ENCODE measurements at regions not wholly inside any gene's neighbourhood (a gene's known extent, or its start where the extent isn't known, plus 50 kb on each side); places are given as distances from the start of the nearest gene placed in this dataset.
A peak's percentile ranks its signal among the peaks of the same experiment; 100 is the strongest.

- ATAC-seq (ENCODE audit: low read depth in 2 of 2) = no peak
- peaks cover 0 to 6% of the 10 kb centered on the region in 2 donors for H3K36me3 Mint-ChIP-seq
- no peak for DNase-seq
- no peak overlapping the region for H3K4me3 Mint-ChIP-seq
- H3K9me3 Mint-ChIP-seq = peaks cover 0 to 1% (median 0%) of the 10 kb centered on the region in 7 donors
- H3K4me1 Mint-ChIP-seq = peaks cover 13 to 17% (median 16%) of the 10 kb centered on the region in 3 donors
- no peaks in the 10 kb centered on the region for H3K27me3 Mint-ChIP-seq
- no peak overlapping the region for H3K27ac Mint-ChIP-seq
Observed at GRCh38 chr12:9392842-9393241, 184.6 kb upstream of the PZP start.

- Mint-ChIP-seq H3K4me1 (peaks cover 21 to 26% (median 23%) of the 10 kb centered on the region in 3 donors), H3K9me3 (peaks cover 0 to 1% (median 0%) of the 10 kb centered on the region in 7 donors), H3K36me3 (peaks cover 0 to 4% of the 10 kb centered on the region in 2 donors), H3K27me3 (no peaks in the 10 kb centered on the region), H3K27ac (peak overlapping the region in 1 of 6 donors; percentile 7), H3K4me3 (no peak overlapping the region)
- DNase-seq (no peak), ATAC-seq (ENCODE audit: low read depth in 2 of 2) (no peak)
Observed at GRCh38 chr12:9391815-9392214, 183.6 kb upstream of the PZP start.

GRCh38 chr12:9390761-9391160 is 182.6 kb upstream of the PZP start:
- Mint-ChIP-seq H3K27me3 (no peaks in the 10 kb centered on the region), H3K36me3 (no peaks in the 10 kb centered on the region), H3K4me3 (no peak overlapping the region), H3K27ac (no peak overlapping the region), H3K9me3 (peaks cover 0 to 1% (median 0%) of the 10 kb centered on the region in 7 donors), H3K4me1 (peaks cover 21 to 30% (median 23%) of the 10 kb centered on the region in 3 donors)
- no peak for DNase-seq
- ATAC-seq (ENCODE audit: low read depth in 2 of 2) = no peak

- Mint-ChIP-seq H3K27me3 (no peaks in the 10 kb centered on the region), H3K4me1 (peaks cover 21 to 30% (median 23%) of the 10 kb centered on the region in 3 donors), H3K4me3 (no peak overlapping the region), H3K36me3 (no peaks in the 10 kb centered on the region), H3K9me3 (peaks cover 0 to 1% (median 0%) of the 10 kb centered on the region in 7 donors), H3K27ac (no peak overlapping the region)
- ATAC-seq (ENCODE audit: low read depth in 2 of 2) = no peak
- DNase-seq = no peak
Observed at GRCh38 chr12:9389796-9390195, 181.6 kb upstream of the PZP start.

- peaks cover 0 to 1% (median 0%) of the 10 kb centered on the region in 7 donors for H3K9me3 Mint-ChIP-seq
- ATAC-seq (ENCODE audit: low read depth in 2 of 2) = peak; percentile 23 to 49
- peaks cover 23 to 30% (median 27%) of the 10 kb centered on the region in 3 donors for H3K4me1 Mint-ChIP-seq
- no peak for DNase-seq
- no peaks in the 10 kb centered on the region for H3K27me3 Mint-ChIP-seq
- no peaks in the 10 kb centered on the region for H3K36me3 Mint-ChIP-seq
- peak overlapping the region in 1 of 6 donors; percentile 30 for H3K27ac Mint-ChIP-seq
- peak overlapping the region in 6 of 8 donors; percentile 5 to 77 (median 40) for H3K4me3 Mint-ChIP-seq
Observed at GRCh38 chr12:9388379-9388778, 180.2 kb upstream of the PZP start.

- no peak for DNase-seq
- H3K4me3 Mint-ChIP-seq = peak overlapping the region in 3 of 8 donors; percentile 6 to 59 (median 26)
- H3K4me1 Mint-ChIP-seq = peaks cover 23 to 30% (median 27%) of the 10 kb centered on the region in 3 donors
- H3K27ac Mint-ChIP-seq = peak overlapping the region in 2 of 6 donors; percentile 14 to 58
- H3K27me3 Mint-ChIP-seq = no peaks in the 10 kb centered on the region
- no peaks in the 10 kb centered on the region for H3K36me3 Mint-ChIP-seq
- H3K9me3 Mint-ChIP-seq = peaks cover 0 to 1% (median 0%) of the 10 kb centered on the region in 7 donors
- ATAC-seq (ENCODE audit: low read depth in 2 of 2) = peak in 1 of 2 donors; percentile 43
Observed at GRCh38 chr12:9387450-9387849, 179.3 kb upstream of the PZP start.

- Mint-ChIP-seq H3K36me3 (no peaks in the 10 kb centered on the region), H3K4me1 (peaks cover 16 to 20% (median 18%) of the 10 kb centered on the region in 3 donors), H3K4me3 (no peak overlapping the region), H3K9me3 (peaks cover 0 to 1% (median 0%) of the 10 kb centered on the region in 7 donors), H3K27ac (peak overlapping the region in 1 of 6 donors; percentile 58), H3K27me3 (no peaks in the 10 kb centered on the region)
- ATAC-seq (ENCODE audit: low read depth in 2 of 2) (no peak), DNase-seq (no peak)
Observed at GRCh38 chr12:9383585-9383984, 175.4 kb upstream of the PZP start.

GRCh38 chr12:9381619-9382018 is 173.4 kb upstream of the PZP start:
- DNase-seq = no peak
- peaks cover 2 to 4% (median 3%) of the 10 kb centered on the region in 3 donors for H3K4me1 Mint-ChIP-seq
- no peak overlapping the region for H3K4me3 Mint-ChIP-seq
- H3K9me3 Mint-ChIP-seq = no peaks in the 10 kb centered on the region
- H3K27ac Mint-ChIP-seq = no peak overlapping the region
- ATAC-seq (ENCODE audit: low read depth in 2 of 2) = no peak
- no peaks in the 10 kb centered on the region for H3K36me3 Mint-ChIP-seq
- no peaks in the 10 kb centered on the region for H3K27me3 Mint-ChIP-seq

GRCh38 chr12:9380650-9381049 is 172.5 kb upstream of the PZP start:
- ATAC-seq (ENCODE audit: low read depth in 2 of 2) = no peak
- Mint-ChIP-seq H3K4me3 (no peak overlapping the region), H3K4me1 (peaks cover 0 to 4% (median 3%) of the 10 kb centered on the region in 3 donors), H3K9me3 (no peaks in the 10 kb centered on the region), H3K36me3 (no peaks in the 10 kb centered on the region), H3K27me3 (no peaks in the 10 kb centered on the region), H3K27ac (no peak overlapping the region)
- DNase-seq = no peak

- Mint-ChIP-seq H3K27me3 (no peaks in the 10 kb centered on the region), H3K4me1 (peaks cover 0 to 3% (median 0%) of the 10 kb centered on the region in 3 donors), H3K36me3 (no peaks in the 10 kb centered on the region), H3K4me3 (peak overlapping the region in 1 of 8 donors; percentile 42), H3K9me3 (no peaks in the 10 kb centered on the region), H3K27ac (peak overlapping the region in 3 of 6 donors; percentile 25 to 72 (median 70))
- no peak for ATAC-seq (ENCODE audit: low read depth in 2 of 2)
- no peak for DNase-seq
Observed at GRCh38 chr12:9379023-9379742, 171.0 kb upstream of the PZP start.

GRCh38 chr12:9378430-9378835 is 170.2 kb upstream of the PZP start:
- DNase-seq (no peak), ATAC-seq (ENCODE audit: low read depth in 2 of 2) (no peak)
- Mint-ChIP-seq H3K4me3 (no peak overlapping the region), H3K27ac (no peak overlapping the region), H3K4me1 (no peaks in the 10 kb centered on the region), H3K36me3 (no peaks in the 10 kb centered on the region), H3K27me3 (no peaks in the 10 kb centered on the region), H3K9me3 (no peaks in the 10 kb centered on the region)

GRCh38 chr12:9372202-9372601 is 164.0 kb upstream of the PZP start:
- no peaks in the 10 kb centered on the region for H3K4me1 Mint-ChIP-seq
- no peaks in the 10 kb centered on the region for H3K27me3 Mint-ChIP-seq
- DNase-seq (no peak), ATAC-seq (ENCODE audit: low read depth in 2 of 2) (no peak)
- H3K36me3 Mint-ChIP-seq = no peaks in the 10 kb centered on the region
- H3K9me3 Mint-ChIP-seq = no peaks in the 10 kb centered on the region
- H3K27ac Mint-ChIP-seq = peak overlapping the region in 2 of 6 donors; percentile 19 to 22
- no peak overlapping the region for H3K4me3 Mint-ChIP-seq

GRCh38 chr12:9367828-9368227 is 159.6 kb upstream of the PZP start:
- no peak overlapping the region for H3K27ac Mint-ChIP-seq
- H3K4me1 Mint-ChIP-seq = peaks cover 14 to 18% (median 17%) of the 10 kb centered on the region in 3 donors
- no peak for ATAC-seq (ENCODE audit: low read depth in 2 of 2)
- no peaks in the 10 kb centered on the region for H3K9me3 Mint-ChIP-seq
- no peaks in the 10 kb centered on the region for H3K27me3 Mint-ChIP-seq
- no peak overlapping the region for H3K4me3 Mint-ChIP-seq
- H3K36me3 Mint-ChIP-seq = no peaks in the 10 kb centered on the region
- DNase-seq = no peak

- H3K27me3 Mint-ChIP-seq = no peaks in the 10 kb centered on the region
- no peaks in the 10 kb centered on the region for H3K36me3 Mint-ChIP-seq
- no peak for ATAC-seq (ENCODE audit: low read depth in 2 of 2)
- no peaks in the 10 kb centered on the region for H3K9me3 Mint-ChIP-seq
- H3K4me1 Mint-ChIP-seq = peaks cover 14 to 18% (median 17%) of the 10 kb centered on the region in 3 donors
- no peak overlapping the region for H3K4me3 Mint-ChIP-seq
- no peak overlapping the region for H3K27ac Mint-ChIP-seq
- no peak for DNase-seq
Observed at GRCh38 chr12:9367201-9367600, 159.0 kb upstream of the PZP start.
